ENCODE measurements at regions not wholly inside any gene's neighbourhood (a gene's known extent, or its start where the extent isn't known, plus 50 kb on each side); places are given as distances from the start of the nearest gene placed in this dataset.

DNA sequence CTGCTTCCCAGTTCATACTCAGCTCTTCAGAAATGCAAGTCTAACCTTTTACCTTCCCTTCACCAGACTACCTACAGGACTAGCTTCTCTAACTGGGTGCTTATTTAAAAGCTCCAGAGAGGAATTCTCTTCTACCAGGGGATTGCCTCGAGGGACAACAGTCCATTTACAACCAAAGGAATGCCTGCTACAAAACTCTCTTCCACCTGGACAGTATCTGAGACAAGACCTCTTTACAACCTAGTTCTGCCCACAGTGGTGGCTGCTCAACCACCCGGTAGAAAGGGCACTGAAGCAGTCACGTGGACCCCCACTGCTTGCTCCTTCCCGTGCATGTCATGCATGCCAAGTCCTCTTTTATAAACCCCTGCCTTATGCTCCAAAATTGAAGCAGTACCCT lies 158.1 kb upstream of the ANXA10 start:
- ATAC-seq (no peak), DNase-seq (ENCODE audit: low read depth, low spot score) (no peak)
- H3K36me3 ChIP-seq (ENCODE audit: control insufficient read depth, insufficient read depth, low read length), result no peaks in the 10 kb centered on the region
- ChIA-PET POLR2A (no interaction called here), CTCF (no interaction called here)
- no peak overlapping the region for H3K27ac ChIP-seq (ENCODE audit: low read length)
- TF ChIP-seq TCF7L2 (IDR thresholded peaks at IDR 0.05; ENCODE audit: low read depth, low read length) (no peak), POLR2AphosphoS5 (IDR thresholded peaks at IDR 0.05; ENCODE audit: low read depth, low read length) (no peak), SIN3A (IDR thresholded peaks at IDR 0.05; ENCODE audit: borderline replicate concordance, insufficient read depth, low read depth, low read length) (no peak)
- TF ChIP-seq, protein P1, sequence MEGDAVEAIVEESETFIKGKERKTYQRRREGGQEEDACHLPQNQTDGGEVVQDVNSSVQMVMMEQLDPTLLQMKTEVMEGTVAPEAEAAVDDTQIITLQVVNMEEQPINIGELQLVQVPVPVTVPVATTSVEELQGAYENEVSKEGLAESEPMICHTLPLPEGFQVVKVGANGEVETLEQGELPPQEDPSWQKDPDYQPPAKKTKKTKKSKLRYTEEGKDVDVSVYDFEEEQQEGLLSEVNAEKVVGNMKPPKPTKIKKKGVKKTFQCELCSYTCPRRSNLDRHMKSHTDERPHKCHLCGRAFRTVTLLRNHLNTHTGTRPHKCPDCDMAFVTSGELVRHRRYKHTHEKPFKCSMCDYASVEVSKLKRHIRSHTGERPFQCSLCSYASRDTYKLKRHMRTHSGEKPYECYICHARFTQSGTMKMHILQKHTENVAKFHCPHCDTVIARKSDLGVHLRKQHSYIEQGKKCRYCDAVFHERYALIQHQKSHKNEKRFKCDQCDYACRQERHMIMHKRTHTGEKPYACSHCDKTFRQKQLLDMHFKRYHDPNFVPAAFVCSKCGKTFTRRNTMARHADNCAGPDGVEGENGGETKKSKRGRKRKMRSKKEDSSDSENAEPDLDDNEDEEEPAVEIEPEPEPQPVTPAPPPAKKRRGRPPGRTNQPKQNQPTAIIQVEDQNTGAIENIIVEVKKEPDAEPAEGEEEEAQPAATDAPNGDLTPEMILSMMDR (IDR thresholded peaks at IDR 0.05), result no peak
- TF ChIP-seq, protein P2, sequence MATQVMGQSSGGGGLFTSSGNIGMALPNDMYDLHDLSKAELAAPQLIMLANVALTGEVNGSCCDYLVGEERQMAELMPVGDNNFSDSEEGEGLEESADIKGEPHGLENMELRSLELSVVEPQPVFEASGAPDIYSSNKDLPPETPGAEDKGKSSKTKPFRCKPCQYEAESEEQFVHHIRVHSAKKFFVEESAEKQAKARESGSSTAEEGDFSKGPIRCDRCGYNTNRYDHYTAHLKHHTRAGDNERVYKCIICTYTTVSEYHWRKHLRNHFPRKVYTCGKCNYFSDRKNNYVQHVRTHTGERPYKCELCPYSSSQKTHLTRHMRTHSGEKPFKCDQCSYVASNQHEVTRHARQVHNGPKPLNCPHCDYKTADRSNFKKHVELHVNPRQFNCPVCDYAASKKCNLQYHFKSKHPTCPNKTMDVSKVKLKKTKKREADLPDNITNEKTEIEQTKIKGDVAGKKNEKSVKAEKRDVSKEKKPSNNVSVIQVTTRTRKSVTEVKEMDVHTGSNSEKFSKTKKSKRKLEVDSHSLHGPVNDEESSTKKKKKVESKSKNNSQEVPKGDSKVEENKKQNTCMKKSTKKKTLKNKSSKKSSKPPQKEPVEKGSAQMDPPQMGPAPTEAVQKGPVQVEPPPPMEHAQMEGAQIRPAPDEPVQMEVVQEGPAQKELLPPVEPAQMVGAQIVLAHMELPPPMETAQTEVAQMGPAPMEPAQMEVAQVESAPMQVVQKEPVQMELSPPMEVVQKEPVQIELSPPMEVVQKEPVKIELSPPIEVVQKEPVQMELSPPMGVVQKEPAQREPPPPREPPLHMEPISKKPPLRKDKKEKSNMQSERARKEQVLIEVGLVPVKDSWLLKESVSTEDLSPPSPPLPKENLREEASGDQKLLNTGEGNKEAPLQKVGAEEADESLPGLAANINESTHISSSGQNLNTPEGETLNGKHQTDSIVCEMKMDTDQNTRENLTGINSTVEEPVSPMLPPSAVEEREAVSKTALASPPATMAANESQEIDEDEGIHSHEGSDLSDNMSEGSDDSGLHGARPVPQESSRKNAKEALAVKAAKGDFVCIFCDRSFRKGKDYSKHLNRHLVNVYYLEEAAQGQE (IDR thresholded peaks at IDR 0.05; ENCODE audit: insufficient read depth in 1 of 2, low read depth in 2 of 2, low read length in 1 of 2), result no peak
- intact Hi-C loops (cut with micrococcal nuclease; ENCODE audit: unreplicated experiment) (no loop called here), in situ Hi-C loops (cut with HindIII; ENCODE audit: low pct_unique_long_range_greater_than_20kb, low sequenced_read_pairs) (no loop called here)
- H3K27me3 ChIP-seq (ENCODE audit: control insufficient read depth, insufficient read depth, low read length), result no peaks in the 10 kb centered on the region
- no TSS peak for BruUV-seq (replicated peaks)
- H3K4me1 ChIP-seq (ENCODE audit: control insufficient read depth, insufficient read depth, low read length), result no peaks in the 10 kb centered on the region
- H3K9me3 ChIP-seq (ENCODE audit: control insufficient read depth, insufficient read depth, low read depth, low read length), result no peaks in the 10 kb centered on the region
- no peak overlapping the region for H3K4me3 ChIP-seq (ENCODE audit: low read depth in 2 of 2, low read length in 2 of 2)

DNA sequence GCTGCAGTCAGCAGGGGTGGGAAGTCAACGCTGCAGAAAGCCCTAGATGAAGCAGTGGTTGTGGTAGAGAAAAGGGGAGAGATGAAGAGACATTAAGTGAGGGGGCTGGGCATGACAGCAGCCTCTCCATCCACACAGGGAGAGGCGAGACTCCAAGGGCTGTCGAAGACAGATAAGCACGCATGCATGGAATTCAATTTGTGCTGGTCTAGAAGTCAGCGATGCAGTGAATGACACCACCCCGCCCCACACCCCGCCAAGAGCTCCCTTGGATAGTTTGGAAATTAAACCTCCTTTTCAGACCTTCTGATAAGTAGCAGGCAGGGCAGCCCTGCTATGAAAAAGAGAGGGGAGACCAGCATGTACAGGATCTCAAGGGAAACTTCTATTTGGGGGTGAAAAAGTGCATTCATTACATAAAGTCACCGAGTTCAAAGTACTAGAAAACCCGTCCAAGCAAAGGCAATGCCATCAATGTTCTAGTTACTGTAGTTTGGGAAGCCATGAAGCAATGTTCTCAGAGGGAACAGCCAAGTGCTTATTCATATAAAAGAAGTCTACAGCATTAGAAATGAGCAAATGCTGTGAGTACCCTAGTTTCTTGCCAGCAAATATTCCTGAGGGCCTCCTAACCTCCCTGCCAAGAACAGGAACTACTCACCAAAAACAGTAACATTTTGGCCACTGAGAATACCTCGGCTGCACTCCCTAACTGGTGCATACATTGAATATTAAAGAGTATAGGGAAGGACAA lies 152.3 kb upstream of the ANXA10 start:
- BruUV-seq (replicated peaks), result no TSS peak
- POLR2A ChIA-PET, result no interaction called here
- no peak overlapping the region for H3K4me3 ChIP-seq (ENCODE audit: low read depth in 2 of 2, low read length in 2 of 2)
- intact Hi-C loops (cut with micrococcal nuclease; ENCODE audit: unreplicated experiment), result no loop called here
- ATAC-seq, result no peak
- DNase-seq (ENCODE audit: low read depth, low spot score), result no peak
- H3K4me1 ChIP-seq (ENCODE audit: control insufficient read depth, insufficient read depth, low read length), result no peaks in the 10 kb centered on the region
- H3K9me3 ChIP-seq (ENCODE audit: control insufficient read depth, insufficient read depth, low read depth, low read length), result no peaks in the 10 kb centered on the region
- in situ Hi-C loops (cut with HindIII; ENCODE audit: low pct_unique_long_range_greater_than_20kb, low sequenced_read_pairs), result no loop called here
- no peaks in the 10 kb centered on the region for H3K36me3 ChIP-seq (ENCODE audit: control insufficient read depth, insufficient read depth, low read length)
- TF ChIP-seq, protein P2 (IDR thresholded peaks at IDR 0.05; ENCODE audit: insufficient read depth in 1 of 2, low read depth in 2 of 2, low read length in 1 of 2), result no peak
- TF ChIP-seq SIN3A (IDR thresholded peaks at IDR 0.05; ENCODE audit: borderline replicate concordance, insufficient read depth, low read depth, low read length), result no peak
- TF ChIP-seq TCF7L2 (IDR thresholded peaks at IDR 0.05; ENCODE audit: low read depth, low read length), result no peak
- TF ChIP-seq, protein P1 (IDR thresholded peaks at IDR 0.05), result no peak
- TF ChIP-seq POLR2AphosphoS5 (IDR thresholded peaks at IDR 0.05; ENCODE audit: low read depth, low read length), result no peak
- CTCF ChIA-PET, result no interaction called here
- H3K27me3 ChIP-seq (ENCODE audit: control insufficient read depth, insufficient read depth, low read length), result no peaks in the 10 kb centered on the region
- no peak overlapping the region for H3K27ac ChIP-seq (ENCODE audit: low read length)

Data from Panc1 (cell line).